ENCODE measurements at regions not wholly inside any gene's neighbourhood (a gene's known extent, or its start where the extent isn't known, plus 50 kb on each side); places are given as distances from the start of the nearest gene placed in this dataset.

DNA sequence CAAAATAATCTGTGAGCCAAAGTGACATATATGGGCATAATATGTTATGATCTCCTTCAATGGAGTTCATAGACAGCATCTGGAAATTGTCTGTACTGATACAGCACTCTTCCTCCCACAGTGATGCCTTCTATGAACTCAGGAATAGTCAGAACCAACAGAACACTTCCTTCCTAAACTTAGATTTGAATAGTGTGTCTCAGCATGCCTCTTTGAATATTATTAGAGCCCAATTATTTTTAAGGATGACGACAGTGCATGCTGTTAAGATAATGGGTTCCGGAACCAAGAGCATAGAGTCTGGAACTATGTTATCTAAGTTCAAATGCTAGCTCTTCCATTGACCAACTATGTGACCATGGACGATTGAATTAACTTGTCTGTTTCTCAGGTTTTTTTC lies 386.6 kb upstream of the PRICKLE1 start:
- TF ChIP-seq, protein P1, sequence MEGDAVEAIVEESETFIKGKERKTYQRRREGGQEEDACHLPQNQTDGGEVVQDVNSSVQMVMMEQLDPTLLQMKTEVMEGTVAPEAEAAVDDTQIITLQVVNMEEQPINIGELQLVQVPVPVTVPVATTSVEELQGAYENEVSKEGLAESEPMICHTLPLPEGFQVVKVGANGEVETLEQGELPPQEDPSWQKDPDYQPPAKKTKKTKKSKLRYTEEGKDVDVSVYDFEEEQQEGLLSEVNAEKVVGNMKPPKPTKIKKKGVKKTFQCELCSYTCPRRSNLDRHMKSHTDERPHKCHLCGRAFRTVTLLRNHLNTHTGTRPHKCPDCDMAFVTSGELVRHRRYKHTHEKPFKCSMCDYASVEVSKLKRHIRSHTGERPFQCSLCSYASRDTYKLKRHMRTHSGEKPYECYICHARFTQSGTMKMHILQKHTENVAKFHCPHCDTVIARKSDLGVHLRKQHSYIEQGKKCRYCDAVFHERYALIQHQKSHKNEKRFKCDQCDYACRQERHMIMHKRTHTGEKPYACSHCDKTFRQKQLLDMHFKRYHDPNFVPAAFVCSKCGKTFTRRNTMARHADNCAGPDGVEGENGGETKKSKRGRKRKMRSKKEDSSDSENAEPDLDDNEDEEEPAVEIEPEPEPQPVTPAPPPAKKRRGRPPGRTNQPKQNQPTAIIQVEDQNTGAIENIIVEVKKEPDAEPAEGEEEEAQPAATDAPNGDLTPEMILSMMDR (IDR thresholded peaks at IDR 0.05; ENCODE audit: control insufficient read depth, insufficient read depth, low read depth, low read length, missing control alignments) = no peak
- no peak for DNase-seq (ENCODE audit: low read depth)
- H3K4me3 ChIP-seq (ENCODE audit: control insufficient read depth, low read depth, low read length) = no peak overlapping the region

DNA sequence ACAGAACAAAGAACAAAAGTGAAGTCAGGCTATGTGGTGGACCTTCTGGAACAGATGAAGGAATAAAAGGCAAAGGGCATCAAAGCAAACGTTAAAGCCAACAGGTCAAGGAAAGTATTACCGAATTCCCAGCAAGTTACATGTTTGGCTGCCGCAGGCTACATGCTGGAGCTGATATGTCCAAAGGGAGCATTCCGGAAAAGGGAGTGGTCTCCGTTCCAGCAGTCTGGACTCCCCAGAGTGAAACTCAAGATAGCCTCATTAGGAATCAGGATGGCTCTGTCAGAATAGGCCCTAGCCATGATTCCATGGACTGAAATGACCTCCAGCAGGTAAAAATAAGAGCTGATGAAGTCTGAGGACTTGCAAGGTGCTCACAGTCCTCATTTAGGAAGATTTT lies 379.8 kb upstream of the PRICKLE1 start:
- DNase-seq (ENCODE audit: low read depth) = no peak
- TF ChIP-seq, protein P1 (IDR thresholded peaks at IDR 0.05; ENCODE audit: control insufficient read depth, insufficient read depth, low read depth, low read length, missing control alignments) = no peak
- H3K4me3 ChIP-seq (ENCODE audit: control insufficient read depth, low read depth, low read length) = no peak overlapping the region

DNA sequence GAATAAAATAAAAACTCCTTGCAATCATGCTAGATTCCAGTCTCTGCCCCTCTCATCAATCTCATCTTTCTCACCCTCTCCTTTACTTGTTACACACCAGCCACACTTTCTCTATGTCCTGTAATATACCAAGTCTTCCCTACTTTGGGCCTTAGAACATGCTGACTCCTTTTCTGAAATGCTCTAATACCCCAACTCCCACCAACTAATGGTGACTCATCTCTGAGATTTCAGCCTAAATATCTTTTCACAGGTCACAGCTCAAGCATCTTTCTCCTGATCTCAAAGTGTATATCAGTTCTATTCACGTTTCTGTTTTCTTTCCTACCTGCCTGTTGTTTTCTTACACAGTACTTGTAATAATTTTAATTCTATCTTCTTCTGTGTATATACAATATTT lies 378.9 kb upstream of the PRICKLE1 start:
- no peak overlapping the region for H3K4me3 ChIP-seq (ENCODE audit: control insufficient read depth, low read depth, low read length)
- TF ChIP-seq, protein P1 (IDR thresholded peaks at IDR 0.05; ENCODE audit: control insufficient read depth, insufficient read depth, low read depth, low read length, missing control alignments) = no peak
- DNase-seq (ENCODE audit: low read depth) = no peak

DNA sequence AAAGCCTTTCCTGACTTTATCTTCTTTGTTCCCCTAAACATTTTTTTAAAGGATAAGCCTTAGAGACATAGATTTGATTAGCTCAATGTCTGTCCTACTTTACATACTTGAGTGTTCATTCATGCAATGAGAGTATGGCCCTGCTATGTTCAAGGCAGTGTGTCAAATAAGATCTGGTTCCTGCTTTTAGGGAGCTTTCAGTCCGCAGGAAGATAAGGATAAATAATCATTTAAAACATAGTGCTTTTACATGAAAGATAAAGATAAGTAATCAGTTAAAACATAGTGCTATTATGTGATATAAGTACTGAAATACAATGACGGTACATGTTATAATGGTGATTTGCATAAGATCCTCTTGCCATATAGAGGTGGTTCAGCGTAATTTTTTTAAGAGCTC lies 378.3 kb upstream of the PRICKLE1 start:
- TF ChIP-seq, protein P1 (IDR thresholded peaks at IDR 0.05; ENCODE audit: control insufficient read depth, insufficient read depth, low read depth, low read length, missing control alignments) = no peak
- DNase-seq (ENCODE audit: low read depth) = no peak
- no peak overlapping the region for H3K4me3 ChIP-seq (ENCODE audit: control insufficient read depth, low read depth, low read length)

DNA sequence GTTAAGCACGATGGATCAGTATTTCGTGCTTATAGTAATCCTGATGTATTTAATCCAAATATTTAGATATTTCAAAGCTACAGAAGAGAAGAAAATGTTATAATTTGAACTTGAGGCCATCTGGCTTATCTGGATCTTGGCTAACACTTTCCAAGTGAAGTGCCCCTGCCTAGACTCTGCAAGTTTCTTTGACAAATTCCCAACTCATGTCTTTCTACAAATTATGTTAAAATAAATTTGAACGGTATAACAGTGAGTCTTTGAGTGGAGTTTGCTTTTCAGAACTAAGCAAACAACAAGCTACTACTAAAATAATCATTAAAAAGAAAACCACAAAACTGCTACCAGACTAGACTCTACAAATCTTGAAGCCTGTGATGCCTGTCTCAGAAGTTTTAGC lies 374.4 kb upstream of the PRICKLE1 start:
- no peak for DNase-seq (ENCODE audit: low read depth)
- TF ChIP-seq, protein P1 (IDR thresholded peaks at IDR 0.05; ENCODE audit: control insufficient read depth, insufficient read depth, low read depth, low read length, missing control alignments) = no peak
- no peak overlapping the region for H3K4me3 ChIP-seq (ENCODE audit: control insufficient read depth, low read depth, low read length)

DNA sequence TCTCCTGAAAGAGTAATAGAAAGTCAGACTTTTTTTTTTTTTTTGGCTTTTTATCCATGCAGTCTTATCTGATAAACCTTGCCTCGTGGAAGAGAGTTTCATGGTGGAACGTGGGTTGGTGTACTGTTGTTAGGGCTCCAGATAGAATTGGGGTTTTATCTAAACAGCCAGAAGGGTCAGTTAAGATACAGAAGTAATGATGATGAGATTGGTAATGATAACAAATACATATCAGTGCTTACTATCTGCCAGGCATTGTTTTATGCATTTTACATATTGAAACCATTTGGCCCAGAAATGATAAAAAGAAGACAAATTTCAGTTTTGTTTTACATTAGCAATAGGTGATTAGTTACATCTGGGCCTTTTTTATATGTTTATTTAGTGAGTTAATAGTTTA lies 372.8 kb upstream of the PRICKLE1 start:
- TF ChIP-seq, protein P1 (IDR thresholded peaks at IDR 0.05; ENCODE audit: control insufficient read depth, insufficient read depth, low read depth, low read length, missing control alignments) = no peak
- H3K4me3 ChIP-seq (ENCODE audit: control insufficient read depth, low read depth, low read length) = no peak overlapping the region
- DNase-seq (ENCODE audit: low read depth) = no peak

DNA sequence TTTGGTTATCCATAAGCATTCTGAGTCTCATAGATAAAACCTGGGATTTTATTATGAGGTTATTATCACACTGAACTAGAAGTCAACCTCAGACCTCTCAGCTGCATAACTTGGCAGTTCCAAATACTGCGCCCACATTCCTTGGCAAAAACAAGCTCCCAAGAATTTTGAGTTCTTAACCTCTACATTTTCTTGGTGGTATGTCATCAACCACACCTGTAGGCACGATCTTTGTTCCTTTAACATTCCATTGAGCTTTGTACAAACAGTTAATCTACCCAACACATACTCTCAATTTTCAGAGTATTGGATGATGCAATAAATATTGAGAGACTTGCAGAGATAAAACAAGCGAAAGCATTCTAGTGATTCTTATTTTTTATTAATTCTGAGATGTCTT lies 371.8 kb upstream of the PRICKLE1 start:
- no peak overlapping the region for H3K4me3 ChIP-seq (ENCODE audit: control insufficient read depth, low read depth, low read length)
- TF ChIP-seq, protein P1 (IDR thresholded peaks at IDR 0.05; ENCODE audit: control insufficient read depth, insufficient read depth, low read depth, low read length, missing control alignments) = no peak
- peak; percentile 70 for DNase-seq (ENCODE audit: low read depth)

Data from AG09309 (cell line).